HG03196 (cell line): ENCODE measurements at regions not wholly inside any gene's neighbourhood (a gene's known extent, or its start where the extent isn't known, plus 50 kb on each side); places are given as distances from the start of the nearest gene placed in this dataset.
A peak's percentile ranks its signal among the peaks of the same experiment; 100 is the strongest.

Experiments used
- ATAC-seq: cut with Tn5 transposase; IDR thresholded peaks from one replicate; pipeline ENCODE4 v1.9.1; 2021; ENCODE audit not compliant: unreplicated experiment

DNA sequence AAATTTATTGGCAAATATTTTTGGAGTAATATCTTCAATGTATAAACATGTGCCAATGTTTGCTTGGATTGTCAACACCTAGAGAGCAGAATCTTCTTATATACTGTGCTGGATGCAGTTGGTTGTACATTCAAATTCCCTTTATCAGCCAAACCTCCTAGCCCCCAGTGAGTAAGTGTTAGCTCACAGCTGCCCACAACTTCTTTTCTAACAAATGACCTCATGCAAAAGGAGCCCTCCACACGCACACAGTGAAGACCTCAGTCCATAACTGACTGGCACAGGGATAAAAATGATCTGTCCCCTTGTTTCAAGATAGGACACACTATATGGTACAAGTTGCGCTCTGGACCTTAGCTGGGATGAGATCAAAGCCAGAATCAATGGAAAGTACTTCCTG, 458.0 kb upstream of the NWD2 start:
- no peak for ATAC-seq

GRCh38 chr4:36794716-36795115, 449.8 kb upstream of the NWD2 start:
- ATAC-seq, result no peak

DNA sequence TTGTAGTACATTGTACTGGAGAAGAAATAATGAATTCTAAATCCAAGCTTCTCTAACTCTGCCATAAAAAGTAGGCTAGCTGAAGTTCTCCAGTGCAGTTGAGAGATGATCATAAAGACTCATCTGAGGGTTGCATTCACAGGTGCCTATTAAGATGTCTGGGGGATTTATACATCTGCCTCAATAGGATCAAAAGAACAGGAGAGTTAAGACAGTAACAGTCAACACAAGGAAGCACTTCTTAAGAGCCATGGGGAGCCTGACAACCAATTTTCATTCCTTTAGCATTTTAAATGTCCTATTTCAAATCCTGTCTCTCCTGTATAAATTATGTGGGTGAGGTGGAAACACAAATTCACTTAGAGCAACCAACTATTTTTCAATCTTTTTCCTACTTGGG, 432.4 kb upstream of the NWD2 start:
- ATAC-seq, result no peak

- no peak for ATAC-seq
These were observed 429.0 kb upstream of the NWD2 start for GRCh38 chr4:36815536-36815935.

- ATAC-seq, result no peak
These were observed 421.2 kb upstream of the NWD2 start for GRCh38 chr4:36823199-36823967.

DNA sequence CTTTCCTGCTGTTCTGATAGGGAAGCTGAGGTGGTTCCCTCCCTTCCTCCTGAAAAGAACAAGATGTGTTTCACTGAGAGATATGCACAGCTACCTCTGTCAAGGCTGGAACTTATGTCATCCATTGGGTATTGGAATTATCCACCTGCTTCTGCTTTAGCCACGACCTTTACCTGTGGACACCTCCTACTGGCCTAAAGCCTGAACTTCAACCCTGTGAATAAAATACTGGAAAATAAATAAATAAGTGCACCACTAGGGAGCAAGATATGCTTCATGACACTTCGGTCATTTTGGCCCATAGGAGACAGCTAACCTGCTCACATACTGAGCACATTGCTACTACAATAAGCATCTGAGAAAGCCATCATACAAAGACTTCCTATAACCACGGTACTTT, 419.9 kb upstream of the NWD2 start:
- ATAC-seq, result no peak

DNA sequence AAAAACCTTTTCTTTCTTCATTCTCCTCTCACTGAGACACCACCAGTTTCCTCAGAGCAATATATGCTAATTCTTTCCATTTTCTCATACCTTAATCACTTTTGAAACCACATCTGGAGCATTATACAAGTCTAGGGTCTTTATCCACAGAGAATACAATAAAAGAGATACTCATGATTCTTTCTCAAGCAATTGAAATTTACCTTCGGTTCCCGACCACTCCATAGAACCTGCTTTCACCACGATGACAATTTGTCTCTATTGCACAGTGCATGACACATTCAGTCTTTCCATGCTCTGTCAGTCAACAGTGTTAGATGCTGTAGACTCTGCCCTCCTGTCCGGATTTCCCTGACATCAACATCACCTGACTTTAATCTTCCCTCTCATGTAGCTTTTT, 409.3 kb upstream of the NWD2 start:
- ATAC-seq, result no peak

- ATAC-seq, result peak; percentile 60
These were observed 402.8 kb upstream of the NWD2 start for GRCh38 chr4:36841583-36842326.

- ATAC-seq, result no peak
These were observed 400.1 kb upstream of the NWD2 start for GRCh38 chr4:36844448-36844847.

- no peak for ATAC-seq
These were observed 391.7 kb upstream of the NWD2 start for GRCh38 chr4:36852856-36853255.

DNA sequence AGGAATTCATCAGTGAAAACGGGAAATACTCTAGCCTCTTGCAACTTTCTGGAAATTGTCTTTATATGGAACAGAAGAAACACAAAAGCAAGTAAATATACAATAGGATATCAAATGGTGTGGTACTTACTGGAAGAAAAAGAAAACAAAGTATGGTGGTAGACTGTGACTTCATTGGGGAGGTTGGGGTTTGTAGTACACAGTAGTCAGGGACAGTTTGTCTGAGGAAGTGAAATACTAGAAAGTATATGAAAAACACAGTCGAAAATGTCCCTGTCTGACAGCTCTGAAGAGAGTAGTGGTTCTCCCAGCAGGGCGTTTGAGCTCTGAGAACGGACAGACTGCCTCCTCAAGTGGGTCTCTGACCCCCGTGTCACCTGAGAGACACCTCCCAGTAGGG, 390.0 kb upstream of the NWD2 start:
- ATAC-seq, result no peak

DNA sequence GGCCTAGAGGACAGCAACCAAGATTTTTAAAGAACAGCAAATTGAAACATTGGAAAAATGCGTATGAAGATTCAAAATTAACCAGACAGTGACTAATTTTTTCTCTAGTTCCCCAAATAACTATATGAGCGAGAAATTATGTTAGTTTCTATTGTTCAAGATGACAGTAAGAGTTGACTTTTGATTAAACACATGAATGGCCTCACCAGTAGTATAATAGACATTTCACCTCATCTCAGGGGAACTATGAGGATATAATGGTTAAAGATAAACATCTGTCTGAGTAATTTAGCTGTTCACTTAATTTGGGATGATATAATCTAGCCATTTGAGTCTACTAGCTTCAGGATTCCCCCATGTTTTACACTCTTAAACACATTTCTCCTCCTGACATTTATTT, 380.9 kb upstream of the NWD2 start:
- ATAC-seq, result no peak

DNA sequence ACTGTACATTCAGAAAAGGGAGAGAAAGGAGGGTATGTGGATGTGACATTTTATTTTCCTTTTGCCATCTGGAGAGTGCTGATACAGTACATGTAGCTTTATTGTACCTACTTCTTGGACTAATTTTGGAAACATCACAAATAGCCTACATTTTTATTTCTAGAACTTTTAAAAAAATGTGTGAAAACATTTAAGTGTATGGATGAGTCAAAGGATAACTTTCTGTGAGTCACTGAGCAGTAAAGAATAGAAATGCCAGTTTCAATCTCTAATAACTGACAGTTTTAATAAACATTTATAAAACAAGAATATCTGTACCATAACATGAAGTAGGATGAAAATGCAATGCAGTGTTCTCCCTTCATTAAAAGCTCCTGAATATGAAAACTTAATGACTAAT, 374.4 kb upstream of the NWD2 start:
- ATAC-seq, result no peak

DNA sequence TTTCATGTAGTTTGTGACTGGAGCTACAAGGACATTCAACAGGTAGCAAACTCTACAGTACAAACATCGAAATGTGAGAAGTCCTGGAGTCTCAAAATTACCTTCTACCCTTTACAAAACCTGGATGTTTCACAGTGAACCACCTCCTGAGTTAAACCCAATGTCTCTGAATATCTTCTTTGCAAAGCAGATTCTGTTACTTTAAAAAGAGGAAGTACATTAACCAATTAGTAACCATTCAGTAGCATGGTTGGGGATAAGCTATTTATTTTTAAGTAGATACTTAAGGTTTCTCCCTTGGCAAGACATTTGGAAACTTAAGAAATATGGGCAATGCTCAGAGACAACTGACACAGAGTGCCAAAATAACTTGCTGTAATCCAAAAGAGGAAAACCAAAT, 371.9 kb upstream of the NWD2 start:
- no peak for ATAC-seq

GRCh38 chr4:36884151-36884550, 360.4 kb upstream of the NWD2 start:
- ATAC-seq, result no peak

DNA sequence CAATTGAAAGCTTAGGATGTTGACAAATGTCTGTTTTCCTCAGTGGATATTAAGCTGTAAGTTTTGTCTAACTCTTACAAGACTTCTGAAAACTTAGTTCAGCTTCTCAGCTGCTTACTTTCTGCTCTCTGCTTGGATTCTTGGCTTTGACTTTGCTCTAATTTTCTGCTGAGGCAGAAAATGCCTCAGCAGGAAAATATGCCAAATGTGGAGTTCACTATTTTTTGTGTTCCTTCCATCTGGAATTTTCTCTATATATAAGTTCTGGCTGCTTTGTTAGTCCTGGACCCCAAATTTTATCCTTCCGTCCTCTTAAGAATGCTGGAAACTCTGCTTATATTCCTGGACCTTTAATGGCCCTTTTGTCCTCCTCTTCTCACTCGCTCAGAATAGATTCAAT, 352.6 kb upstream of the NWD2 start:
- no peak for ATAC-seq

GRCh38 chr4:36900446-36900987, 344.0 kb upstream of the NWD2 start:
- no peak for ATAC-seq

DNA sequence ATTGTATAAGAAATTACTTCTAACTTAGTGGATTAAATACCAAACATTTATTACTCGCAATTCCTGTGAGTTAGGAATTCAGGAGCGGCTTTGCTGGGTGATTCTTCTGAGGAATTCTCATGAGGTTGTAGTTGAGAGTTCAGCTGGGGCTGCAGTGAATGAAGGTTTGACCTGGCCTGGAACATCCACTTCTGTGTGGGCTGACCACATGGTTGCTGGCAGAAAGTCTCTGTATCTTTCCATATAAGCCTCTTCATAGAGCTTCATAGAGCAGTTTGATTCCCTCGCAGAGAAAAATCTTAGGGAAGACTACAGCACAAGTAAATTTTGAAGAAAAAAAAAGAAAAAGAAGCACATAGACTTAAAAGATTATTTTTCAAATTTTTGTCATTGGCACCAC, 339.7 kb upstream of the NWD2 start:
- ATAC-seq, result no peak

DNA sequence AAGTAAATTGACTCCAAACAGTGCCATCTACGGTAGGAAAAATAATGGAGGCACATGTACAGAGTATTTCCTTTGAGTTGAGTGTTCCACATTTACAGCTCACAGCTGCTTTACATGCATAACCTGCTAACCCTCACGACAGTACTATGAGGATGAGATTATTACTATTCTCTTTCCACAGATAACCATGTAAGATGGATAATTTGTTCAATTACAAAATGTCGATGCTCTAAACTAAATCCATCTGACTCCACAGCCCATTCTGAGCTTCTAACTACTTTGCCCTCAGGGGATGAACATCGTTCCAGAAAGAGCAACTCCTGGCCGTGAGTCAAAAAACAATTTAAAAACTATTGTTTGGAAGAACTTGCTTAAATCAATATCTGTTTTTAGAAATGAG, 330.4 kb upstream of the NWD2 start:
- no peak for ATAC-seq

DNA sequence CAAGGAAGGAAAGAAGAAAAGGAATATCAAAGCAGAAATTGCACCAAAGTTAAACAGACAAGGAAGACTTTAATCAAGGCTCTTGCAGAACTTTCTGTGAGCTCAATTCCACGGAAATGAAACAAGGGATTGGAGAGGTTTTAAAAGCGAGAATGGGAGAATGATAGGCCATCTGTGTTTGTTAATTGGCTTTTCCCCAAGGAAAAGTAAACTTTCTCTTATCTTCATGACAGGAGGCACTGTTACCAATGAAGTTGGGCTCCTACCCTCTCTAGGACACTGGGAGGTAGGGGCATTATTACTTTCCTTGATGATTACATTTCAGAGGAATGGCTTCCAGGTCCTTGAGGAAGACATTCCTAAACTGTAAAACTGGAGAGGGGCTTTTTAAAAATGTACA, 328.8 kb upstream of the NWD2 start:
- no peak for ATAC-seq

DNA sequence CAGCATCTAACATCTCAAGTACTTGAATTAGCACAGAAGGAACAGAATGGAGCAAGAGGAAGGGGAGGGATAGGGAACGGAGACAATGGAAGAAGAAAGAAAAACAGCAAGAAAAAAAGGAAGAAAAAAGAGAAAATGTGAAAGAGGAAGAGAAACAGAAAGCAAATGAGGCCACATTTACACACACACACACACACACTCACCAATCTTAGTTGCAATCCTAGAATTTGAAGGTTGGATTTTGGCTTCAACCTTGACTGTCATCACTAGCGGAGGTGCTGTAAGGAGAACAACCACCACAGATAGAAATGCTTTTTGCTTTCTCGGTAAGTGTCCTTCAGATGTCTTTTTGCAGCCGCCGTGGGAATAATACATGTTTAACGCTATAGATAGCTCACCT, 327.1 kb upstream of the NWD2 start:
- no peak for ATAC-seq

DNA sequence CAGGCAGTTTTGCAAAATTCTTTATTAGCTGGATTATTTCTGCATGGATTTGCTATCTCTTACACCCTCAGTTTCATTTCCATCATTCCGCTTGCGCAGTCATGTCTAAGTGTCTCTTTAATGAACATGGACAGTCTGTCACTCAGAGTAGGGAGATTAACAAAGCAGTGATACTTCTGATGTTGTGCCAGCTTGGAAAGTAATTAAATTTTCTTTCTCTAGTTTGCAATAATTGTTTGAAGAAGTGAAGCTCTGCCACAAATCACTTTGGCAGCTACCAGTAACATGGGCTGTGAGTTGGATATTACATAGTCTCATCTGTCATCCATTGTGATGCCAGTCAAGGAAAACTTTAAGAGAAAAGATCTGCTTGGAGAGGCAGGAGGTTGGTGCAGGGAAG, 324.8 kb upstream of the NWD2 start:
- ATAC-seq, result no peak
